PC-9 (cell line): ENCODE measurements at regions not wholly inside any gene's neighbourhood (a gene's known extent, or its start where the extent isn't known, plus 50 kb on each side); places are given as distances from the start of the nearest gene placed in this dataset.

Experiments used
- EZH2 ChIP-seq: fragments of 200-600 bp; sonication (generic); IDR thresholded peaks from 2 replicates; pipeline ENCODE4 v1.8.0; 2017; ENCODE audit warnings: antibody characterized with exemption, low read depth
- TF ChIP-seq, protein P1 (sequence below): fragments of 200-600 bp; sonication (generic); conservative IDR thresholded peaks from 2 replicates; pipeline ENCODE4 v1.6.1; 2017; ENCODE audit warnings: mixed run types, antibody characterized with exemption, mild to moderate bottlenecking, moderate library complexity

DNA sequence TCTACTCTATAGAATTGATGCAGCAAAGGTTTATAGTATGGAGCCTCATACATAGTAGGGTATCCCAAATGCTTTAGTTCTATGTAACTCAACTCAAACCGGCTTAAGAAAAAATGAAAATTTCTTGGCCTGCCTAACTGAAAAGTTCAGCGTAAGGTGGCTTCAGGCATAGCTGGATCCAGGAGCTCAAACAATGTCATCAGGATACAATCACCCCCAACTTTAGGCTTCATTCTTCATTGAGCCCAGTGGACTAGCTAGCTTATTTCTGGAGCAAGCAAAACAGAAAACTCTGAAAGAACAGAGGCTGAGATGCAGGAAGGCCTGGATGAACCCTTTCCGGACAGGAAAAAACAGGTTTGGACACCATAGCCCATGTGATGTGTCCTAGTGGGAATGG lies 147.5 kb upstream of the HS3ST4 start:
- TF ChIP-seq, protein P1, sequence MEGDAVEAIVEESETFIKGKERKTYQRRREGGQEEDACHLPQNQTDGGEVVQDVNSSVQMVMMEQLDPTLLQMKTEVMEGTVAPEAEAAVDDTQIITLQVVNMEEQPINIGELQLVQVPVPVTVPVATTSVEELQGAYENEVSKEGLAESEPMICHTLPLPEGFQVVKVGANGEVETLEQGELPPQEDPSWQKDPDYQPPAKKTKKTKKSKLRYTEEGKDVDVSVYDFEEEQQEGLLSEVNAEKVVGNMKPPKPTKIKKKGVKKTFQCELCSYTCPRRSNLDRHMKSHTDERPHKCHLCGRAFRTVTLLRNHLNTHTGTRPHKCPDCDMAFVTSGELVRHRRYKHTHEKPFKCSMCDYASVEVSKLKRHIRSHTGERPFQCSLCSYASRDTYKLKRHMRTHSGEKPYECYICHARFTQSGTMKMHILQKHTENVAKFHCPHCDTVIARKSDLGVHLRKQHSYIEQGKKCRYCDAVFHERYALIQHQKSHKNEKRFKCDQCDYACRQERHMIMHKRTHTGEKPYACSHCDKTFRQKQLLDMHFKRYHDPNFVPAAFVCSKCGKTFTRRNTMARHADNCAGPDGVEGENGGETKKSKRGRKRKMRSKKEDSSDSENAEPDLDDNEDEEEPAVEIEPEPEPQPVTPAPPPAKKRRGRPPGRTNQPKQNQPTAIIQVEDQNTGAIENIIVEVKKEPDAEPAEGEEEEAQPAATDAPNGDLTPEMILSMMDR, result no peak
- TF ChIP-seq EZH2, result no peak
